ENCODE measurements at regions not wholly inside any gene's neighbourhood (a gene's known extent, or its start where the extent isn't known, plus 50 kb on each side); places are given as distances from the start of the nearest gene placed in this dataset.

DNA sequence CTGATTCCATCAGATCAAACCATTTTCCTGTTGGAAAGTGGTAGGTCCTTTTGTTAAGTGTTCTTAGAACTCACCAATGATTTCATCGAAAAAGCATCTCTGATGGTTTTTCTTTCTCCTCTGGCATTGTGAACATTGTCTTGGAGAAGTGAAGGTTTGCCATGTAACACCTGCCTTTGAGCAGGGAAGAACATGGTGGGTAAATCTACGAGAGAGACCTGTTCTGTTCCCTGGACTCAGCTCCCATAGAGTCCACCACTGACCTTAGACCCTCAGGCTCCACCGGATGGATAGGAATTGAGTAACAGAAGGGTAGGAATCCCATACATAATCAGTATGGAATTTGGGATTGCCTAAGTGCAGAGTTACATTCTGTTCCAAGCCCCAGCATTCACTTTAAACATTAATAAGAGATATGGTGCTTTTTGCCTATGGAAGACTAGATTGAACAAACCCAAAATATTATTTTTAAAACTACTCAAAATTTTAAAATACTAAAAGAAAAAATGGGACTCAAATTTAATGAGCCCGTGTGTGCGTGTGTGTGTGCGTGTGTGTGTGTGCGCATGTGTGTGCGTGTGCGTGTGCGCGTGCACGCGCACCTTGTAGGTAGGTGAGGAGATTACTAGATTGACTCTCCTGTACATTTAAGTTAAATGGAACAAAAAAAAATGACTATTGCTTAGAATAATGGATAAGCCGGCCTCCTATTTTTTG, 92.0 kb downstream of the C9orf152 start:
- H3K4me1 Mint-ChIP-seq (ENCODE audit: low read depth, unreplicated experiment), result no peaks in the 10 kb centered on the region
- DNase-seq, result no peak
- CTCF ChIA-PET, result no interaction called here

DNA sequence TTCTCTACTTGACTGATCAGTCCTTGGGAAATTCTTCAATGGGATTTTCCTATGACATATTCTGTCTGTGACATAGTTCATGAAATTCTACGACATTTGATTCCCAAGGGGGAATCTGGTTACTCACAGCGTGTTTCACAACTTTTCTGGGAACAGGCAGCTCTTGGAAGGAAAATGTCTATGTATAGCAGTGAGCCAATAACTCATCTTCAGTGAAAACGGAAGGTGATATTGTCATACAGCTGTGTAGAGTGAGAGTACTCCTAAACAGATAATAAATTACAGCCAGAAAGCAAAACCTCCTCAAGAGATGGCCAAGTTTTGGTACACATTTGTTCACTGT, 91.4 kb downstream of the C9orf152 start:
- H3K9me3 Mint-ChIP-seq (ENCODE audit: low read depth, unreplicated experiment), result no peaks in the 10 kb centered on the region
- H3K27me3 Mint-ChIP-seq (ENCODE audit: unreplicated experiment), result no peaks in the 10 kb centered on the region
- H3K4me3 Mint-ChIP-seq (ENCODE audit: low read depth, unreplicated experiment), result no peak overlapping the region
- no peaks in the 10 kb centered on the region for H3K4me1 Mint-ChIP-seq (ENCODE audit: low read depth, unreplicated experiment)
- CTCF ChIA-PET, result no interaction called here
- no peak for DNase-seq
- intact Hi-C loops (cut with micrococcal nuclease; ENCODE audit: unreplicated experiment), result no loop called here
- BruUV-seq (replicated peaks), result no TSS peak
- H3K27ac Mint-ChIP-seq (ENCODE audit: unreplicated experiment), result no peak overlapping the region
- H3K36me3 Mint-ChIP-seq (ENCODE audit: insufficient read depth, unreplicated experiment), result no peaks in the 10 kb centered on the region
- TF ChIP-seq, protein P1, sequence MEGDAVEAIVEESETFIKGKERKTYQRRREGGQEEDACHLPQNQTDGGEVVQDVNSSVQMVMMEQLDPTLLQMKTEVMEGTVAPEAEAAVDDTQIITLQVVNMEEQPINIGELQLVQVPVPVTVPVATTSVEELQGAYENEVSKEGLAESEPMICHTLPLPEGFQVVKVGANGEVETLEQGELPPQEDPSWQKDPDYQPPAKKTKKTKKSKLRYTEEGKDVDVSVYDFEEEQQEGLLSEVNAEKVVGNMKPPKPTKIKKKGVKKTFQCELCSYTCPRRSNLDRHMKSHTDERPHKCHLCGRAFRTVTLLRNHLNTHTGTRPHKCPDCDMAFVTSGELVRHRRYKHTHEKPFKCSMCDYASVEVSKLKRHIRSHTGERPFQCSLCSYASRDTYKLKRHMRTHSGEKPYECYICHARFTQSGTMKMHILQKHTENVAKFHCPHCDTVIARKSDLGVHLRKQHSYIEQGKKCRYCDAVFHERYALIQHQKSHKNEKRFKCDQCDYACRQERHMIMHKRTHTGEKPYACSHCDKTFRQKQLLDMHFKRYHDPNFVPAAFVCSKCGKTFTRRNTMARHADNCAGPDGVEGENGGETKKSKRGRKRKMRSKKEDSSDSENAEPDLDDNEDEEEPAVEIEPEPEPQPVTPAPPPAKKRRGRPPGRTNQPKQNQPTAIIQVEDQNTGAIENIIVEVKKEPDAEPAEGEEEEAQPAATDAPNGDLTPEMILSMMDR (IDR thresholded peaks at IDR 0.05; ENCODE audit: unreplicated experiment), result no peak

More for the DNA sequence above, 92.0 kb downstream of the C9orf152 start:
- no peaks in the 10 kb centered on the region for H3K27me3 Mint-ChIP-seq (ENCODE audit: unreplicated experiment)
- H3K27ac Mint-ChIP-seq (ENCODE audit: unreplicated experiment), result no peak overlapping the region
- H3K4me3 Mint-ChIP-seq (ENCODE audit: low read depth, unreplicated experiment), result no peak overlapping the region
- BruUV-seq (replicated peaks), result no TSS peak
- intact Hi-C loops (cut with micrococcal nuclease; ENCODE audit: unreplicated experiment), result no loop called here
- no peaks in the 10 kb centered on the region for H3K9me3 Mint-ChIP-seq (ENCODE audit: low read depth, unreplicated experiment)
- TF ChIP-seq, protein P1 (IDR thresholded peaks at IDR 0.05; ENCODE audit: unreplicated experiment), result no peak
- H3K36me3 Mint-ChIP-seq (ENCODE audit: insufficient read depth, unreplicated experiment), result no peaks in the 10 kb centered on the region

GRCh38 chr9:110121170-110121569, 86.8 kb downstream of the C9orf152 start:
- H3K9me3 Mint-ChIP-seq (ENCODE audit: low read depth, unreplicated experiment), result no peaks in the 10 kb centered on the region
- TF ChIP-seq, protein P1 (IDR thresholded peaks at IDR 0.05; ENCODE audit: unreplicated experiment), result no peak
- no peak for DNase-seq
- peaks cover 13% of the 10 kb centered on the region for H3K36me3 Mint-ChIP-seq (ENCODE audit: insufficient read depth, unreplicated experiment)
- intact Hi-C loops (cut with micrococcal nuclease; ENCODE audit: unreplicated experiment), result no loop called here
- no peak overlapping the region for H3K4me3 Mint-ChIP-seq (ENCODE audit: low read depth, unreplicated experiment)
- CTCF ChIA-PET, result no interaction called here
- no TSS peak for BruUV-seq (replicated peaks)
- H3K27ac Mint-ChIP-seq (ENCODE audit: unreplicated experiment), result no peak overlapping the region
- H3K4me1 Mint-ChIP-seq (ENCODE audit: low read depth, unreplicated experiment), result no peaks in the 10 kb centered on the region
- no peaks in the 10 kb centered on the region for H3K27me3 Mint-ChIP-seq (ENCODE audit: unreplicated experiment)

DNA sequence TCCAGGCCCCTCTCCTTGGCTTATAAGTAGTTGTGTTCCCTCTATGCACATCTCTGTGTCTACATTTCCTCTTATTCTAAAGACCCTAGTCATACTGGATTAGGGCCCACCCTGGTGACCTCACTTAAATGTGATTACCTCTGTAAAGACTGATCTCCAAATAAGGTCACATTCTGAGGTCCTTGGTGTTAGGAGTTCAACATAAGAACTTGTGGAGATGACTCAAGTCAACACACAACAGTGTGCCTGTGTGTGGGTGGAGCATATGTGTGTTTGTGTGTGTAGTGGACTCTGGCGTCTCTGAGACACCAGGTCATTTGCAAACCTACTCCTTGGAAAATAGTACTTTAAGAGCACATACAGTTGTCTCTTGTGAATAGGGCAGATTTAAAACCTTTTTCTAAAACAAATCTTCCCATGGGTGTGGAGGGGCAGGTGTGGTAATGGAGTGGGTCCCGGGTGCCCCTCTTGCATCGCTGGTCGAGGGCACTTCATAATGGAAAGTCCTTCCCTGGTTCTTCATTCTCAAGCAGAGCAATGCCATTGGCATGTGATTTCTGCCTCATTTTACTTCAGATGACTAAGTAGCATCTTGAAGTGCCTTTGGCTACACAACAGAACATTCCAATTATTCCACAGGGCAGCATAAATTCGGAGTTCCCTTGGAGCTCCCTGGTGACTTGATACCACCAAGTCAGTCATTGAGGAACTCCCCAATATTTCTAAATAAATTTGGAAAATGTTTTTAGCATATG, 84.4 kb downstream of the C9orf152 start:
- CTCF ChIA-PET, result no interaction called here
- Mint-ChIP-seq H3K27ac (ENCODE audit: unreplicated experiment) (no peak overlapping the region), H3K36me3 (ENCODE audit: insufficient read depth, unreplicated experiment) (peaks cover 21% of the 10 kb centered on the region), H3K4me1 (ENCODE audit: low read depth, unreplicated experiment) (peaks cover 10% of the 10 kb centered on the region), H3K9me3 (ENCODE audit: low read depth, unreplicated experiment) (no peaks in the 10 kb centered on the region), H3K4me3 (ENCODE audit: low read depth, unreplicated experiment) (no peak overlapping the region), H3K27me3 (ENCODE audit: unreplicated experiment) (no peaks in the 10 kb centered on the region)
- no TSS peak for BruUV-seq (replicated peaks)
- intact Hi-C loops (cut with micrococcal nuclease; ENCODE audit: unreplicated experiment), result no loop called here
- TF ChIP-seq, protein P1 (IDR thresholded peaks at IDR 0.05; ENCODE audit: unreplicated experiment), result no peak
- no peak for DNase-seq
